MM.1S (cell line): ENCODE measurements at regions not wholly inside any gene's neighbourhood (a gene's known extent, or its start where the extent isn't known, plus 50 kb on each side); places are given as distances from the start of the nearest gene placed in this dataset.

Experiments
- EZH2phosphoT487 ChIP-seq: fragments of 300-600 bp; sonication (generic); IDR thresholded peaks from 2 replicates; pipeline ENCODE4 v1.6.1; 2018; ENCODE audit warnings: antibody characterized with exemption, low read length
- TF ChIP-seq, protein P1 (sequence below): fragments of 300-600 bp; sonication (generic); IDR thresholded peaks from 2 replicates; pipeline ENCODE4 v1.5.1; 2016; ENCODE audit warnings: antibody characterized with exemption, low read length, mixed read lengths

DNA sequence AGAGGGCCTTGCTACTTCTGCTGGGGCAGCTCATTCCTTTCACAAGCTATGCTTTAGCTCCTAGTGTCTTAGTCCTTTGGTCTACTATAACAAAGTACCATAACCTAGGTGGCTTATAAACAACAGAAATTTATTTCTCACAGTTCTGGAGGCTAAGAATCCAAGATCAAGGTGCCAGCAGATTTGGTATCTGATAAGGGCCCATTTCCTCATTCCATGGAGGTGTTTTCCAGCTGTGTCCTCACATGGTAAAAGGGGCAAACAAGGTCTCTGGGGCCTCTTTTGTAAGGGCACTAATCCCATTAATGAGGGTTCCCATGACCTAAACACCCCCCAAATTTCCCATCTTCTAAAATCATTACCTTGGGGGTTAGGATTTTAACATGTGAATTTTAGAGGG, 57.9 kb upstream of the LRCH1 start:
- TF ChIP-seq, protein P1, sequence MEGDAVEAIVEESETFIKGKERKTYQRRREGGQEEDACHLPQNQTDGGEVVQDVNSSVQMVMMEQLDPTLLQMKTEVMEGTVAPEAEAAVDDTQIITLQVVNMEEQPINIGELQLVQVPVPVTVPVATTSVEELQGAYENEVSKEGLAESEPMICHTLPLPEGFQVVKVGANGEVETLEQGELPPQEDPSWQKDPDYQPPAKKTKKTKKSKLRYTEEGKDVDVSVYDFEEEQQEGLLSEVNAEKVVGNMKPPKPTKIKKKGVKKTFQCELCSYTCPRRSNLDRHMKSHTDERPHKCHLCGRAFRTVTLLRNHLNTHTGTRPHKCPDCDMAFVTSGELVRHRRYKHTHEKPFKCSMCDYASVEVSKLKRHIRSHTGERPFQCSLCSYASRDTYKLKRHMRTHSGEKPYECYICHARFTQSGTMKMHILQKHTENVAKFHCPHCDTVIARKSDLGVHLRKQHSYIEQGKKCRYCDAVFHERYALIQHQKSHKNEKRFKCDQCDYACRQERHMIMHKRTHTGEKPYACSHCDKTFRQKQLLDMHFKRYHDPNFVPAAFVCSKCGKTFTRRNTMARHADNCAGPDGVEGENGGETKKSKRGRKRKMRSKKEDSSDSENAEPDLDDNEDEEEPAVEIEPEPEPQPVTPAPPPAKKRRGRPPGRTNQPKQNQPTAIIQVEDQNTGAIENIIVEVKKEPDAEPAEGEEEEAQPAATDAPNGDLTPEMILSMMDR, result no peak
- TF ChIP-seq EZH2phosphoT487, result no peak
